Activated T-helper 2 cell treated with anti-CD3 and anti-CD28 coated beads, Interferon-gamma antibody, Interleukin-2, Interleukin-4, amounts not matched to agents 10 μg/mL and 5 μg/mL and 100 μg/mL, durations not matched to agents 14 hours and 24 hours and 36 hours (primary cell): ENCODE measurements at regions not wholly inside any gene's neighbourhood (a gene's known extent, or its start where the extent isn't known, plus 50 kb on each side); places are given as distances from the start of the nearest gene placed in this dataset.

Experiments used
- DNase-seq: peaks from one replicate; pipeline ENCODE4 v3.0.0; 2021; ENCODE audit warnings: low spot score
- H3K27ac Mint-ChIP-seq: one replicate; pipeline ENCODE4 v1.8.0; 2021; ENCODE audit warnings: mixed read lengths
- H3K27me3 Mint-ChIP-seq: one replicate; pipeline ENCODE4 v1.8.0; 2021; ENCODE audit warnings: low read depth, mixed read lengths
- H3K36me3 Mint-ChIP-seq: one replicate; pipeline ENCODE4 v1.8.0; 2021; ENCODE audit warnings: low read depth, mixed read lengths
- H3K4me1 Mint-ChIP-seq: one replicate; pipeline ENCODE4 v1.8.0; 2021; ENCODE audit warnings: low read depth, mixed read lengths
- H3K4me3 Mint-ChIP-seq: one replicate; pipeline ENCODE4 v1.8.0; 2021; ENCODE audit warnings: low read depth, mild to moderate bottlenecking, moderate library complexity, mixed read lengths
- H3K9me3 Mint-ChIP-seq: one replicate; pipeline ENCODE4 v1.8.0; 2021; ENCODE audit warnings: mixed read lengths
- intact Hi-C: fragments of 100-400 bp; cut with micrococcal nuclease; formaldehyde crosslinking; loops from one replicate; pipeline ENCODE4 v1.15.1; 2023

DNA sequence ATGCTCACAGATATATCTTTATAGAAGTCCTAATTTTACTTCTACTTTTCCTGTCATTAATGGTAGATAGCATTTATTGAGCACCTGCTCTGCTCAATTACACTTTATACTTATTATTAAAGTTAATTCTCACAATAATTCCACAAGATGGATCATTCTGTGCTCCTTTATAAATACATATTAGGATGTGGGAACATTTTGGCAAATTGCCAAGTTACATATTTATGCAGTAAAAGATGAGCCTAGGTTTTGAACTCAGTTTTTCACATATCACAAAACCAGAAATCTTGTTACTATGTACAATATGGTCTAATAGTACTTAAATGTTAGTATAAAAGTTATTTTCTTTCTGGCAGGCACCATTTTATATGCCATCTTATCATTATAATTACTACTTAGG lies 895.0 kb upstream of the B3GALT2 start:
- H3K27ac Mint-ChIP-seq = no peak overlapping the region
- H3K4me1 Mint-ChIP-seq = no peaks in the 10 kb centered on the region
- no peak for DNase-seq
- no peaks in the 10 kb centered on the region for H3K36me3 Mint-ChIP-seq
- H3K9me3 Mint-ChIP-seq = no peaks in the 10 kb centered on the region
- no peak overlapping the region for H3K4me3 Mint-ChIP-seq
- intact Hi-C loops = no loop called here
- no peaks in the 10 kb centered on the region for H3K27me3 Mint-ChIP-seq

DNA sequence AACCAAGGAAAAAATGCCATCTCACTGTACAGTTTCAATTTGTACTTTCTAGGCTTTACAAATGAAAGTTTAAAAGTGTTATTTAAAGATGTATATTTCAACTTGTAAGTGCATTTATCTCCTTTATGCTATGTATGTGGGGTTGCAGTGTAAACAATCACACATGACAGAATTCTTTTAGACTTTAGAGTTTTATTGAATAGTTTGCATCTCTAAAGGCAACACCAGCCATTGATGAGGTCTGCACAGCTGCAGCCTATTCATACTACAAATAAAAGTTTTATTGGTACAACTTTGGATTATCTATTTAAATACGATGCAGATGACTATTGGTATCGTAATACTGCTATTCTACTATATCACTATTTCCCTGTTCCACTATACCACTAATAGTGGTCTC lies 894.4 kb upstream of the B3GALT2 start:
- H3K4me1 Mint-ChIP-seq = no peaks in the 10 kb centered on the region
- DNase-seq = no peak
- no peaks in the 10 kb centered on the region for H3K9me3 Mint-ChIP-seq
- intact Hi-C loops = no loop called here
- H3K27ac Mint-ChIP-seq = no peak overlapping the region
- H3K4me3 Mint-ChIP-seq = no peak overlapping the region
- H3K27me3 Mint-ChIP-seq = no peaks in the 10 kb centered on the region
- no peaks in the 10 kb centered on the region for H3K36me3 Mint-ChIP-seq

GRCh38 chr1:194078765-194079164 lies 892.4 kb upstream of the B3GALT2 start:
- no peak for DNase-seq
- Mint-ChIP-seq H3K27me3 (no peaks in the 10 kb centered on the region), H3K9me3 (no peaks in the 10 kb centered on the region), H3K27ac (no peak overlapping the region), H3K36me3 (no peaks in the 10 kb centered on the region), H3K4me3 (no peak overlapping the region), H3K4me1 (no peaks in the 10 kb centered on the region)
- intact Hi-C loops = no loop called here

DNA sequence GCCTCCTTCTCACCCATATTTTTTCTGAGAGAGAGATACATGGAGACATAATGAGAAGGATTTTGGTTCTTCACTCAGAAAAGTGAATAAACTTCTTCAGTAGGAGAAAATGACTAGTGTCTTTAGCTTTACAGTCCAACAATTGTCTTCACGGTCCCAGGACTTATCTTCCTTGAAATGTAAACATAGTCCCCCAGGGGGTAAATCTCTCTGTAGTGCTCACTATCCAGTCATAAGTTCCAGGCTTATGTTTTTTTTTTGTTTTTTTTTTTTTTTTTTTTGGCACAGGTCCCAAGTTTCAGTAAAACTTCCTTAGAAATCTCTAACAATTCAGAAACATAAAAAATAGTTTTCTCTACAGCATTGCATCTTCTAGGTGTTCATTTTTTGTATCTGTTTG lies 890.2 kb upstream of the B3GALT2 start:
- Mint-ChIP-seq H3K36me3 (no peaks in the 10 kb centered on the region), H3K27ac (no peak overlapping the region), H3K4me3 (no peak overlapping the region), H3K9me3 (no peaks in the 10 kb centered on the region), H3K27me3 (no peaks in the 10 kb centered on the region), H3K4me1 (no peaks in the 10 kb centered on the region)
- DNase-seq = no peak
- intact Hi-C loops = no loop called here

DNA sequence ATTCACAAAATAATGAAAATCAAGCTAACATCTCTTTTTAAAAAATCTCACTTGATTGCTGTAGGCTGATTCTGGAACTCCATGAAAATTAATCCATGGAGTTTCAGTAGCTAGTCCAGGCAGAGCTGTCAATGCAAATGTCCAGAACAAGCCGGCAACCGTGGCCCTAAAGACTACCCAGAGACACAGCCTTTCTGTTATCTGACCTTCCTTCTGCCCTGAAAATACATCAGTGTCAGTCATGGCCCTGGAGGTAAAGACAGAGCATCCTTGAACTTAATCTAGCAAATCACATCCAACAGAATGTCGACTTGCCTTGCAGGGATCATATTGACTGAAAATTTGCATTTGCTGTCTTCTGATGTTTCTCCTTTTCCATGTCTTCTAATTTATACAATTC lies 887.4 kb upstream of the B3GALT2 start:
- no peak overlapping the region for H3K27ac Mint-ChIP-seq
- intact Hi-C loops = no loop called here
- H3K4me3 Mint-ChIP-seq = no peak overlapping the region
- no peaks in the 10 kb centered on the region for H3K4me1 Mint-ChIP-seq
- H3K36me3 Mint-ChIP-seq = no peaks in the 10 kb centered on the region
- peaks cover 3% of the 10 kb centered on the region for H3K9me3 Mint-ChIP-seq
- H3K27me3 Mint-ChIP-seq = no peaks in the 10 kb centered on the region
- DNase-seq = no peak

DNA sequence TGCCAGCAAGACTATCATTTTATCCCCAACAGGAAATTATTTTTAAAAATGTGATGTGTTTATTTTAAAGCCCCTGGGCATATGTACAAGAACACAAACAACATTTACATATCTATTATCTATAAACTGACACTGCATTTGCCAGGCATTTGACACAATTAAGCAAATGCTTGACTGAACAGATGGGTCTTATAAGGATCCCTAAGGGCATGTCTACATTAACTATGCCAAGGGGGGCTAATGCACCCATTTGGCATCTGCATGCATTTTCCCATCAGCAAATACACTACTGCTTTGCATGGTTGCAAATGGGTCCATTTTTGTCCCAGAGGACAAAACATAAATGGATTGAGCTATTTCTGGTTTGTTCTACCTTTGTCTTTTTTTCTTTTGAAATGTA lies 884.8 kb upstream of the B3GALT2 start:
- no peaks in the 10 kb centered on the region for H3K4me1 Mint-ChIP-seq
- no peak for DNase-seq
- no peak overlapping the region for H3K27ac Mint-ChIP-seq
- H3K36me3 Mint-ChIP-seq = no peaks in the 10 kb centered on the region
- intact Hi-C loops = no loop called here
- no peak overlapping the region for H3K4me3 Mint-ChIP-seq
- peaks cover 3% of the 10 kb centered on the region for H3K9me3 Mint-ChIP-seq
- H3K27me3 Mint-ChIP-seq = no peaks in the 10 kb centered on the region

GRCh38 chr1:194069831-194070218 lies 883.4 kb upstream of the B3GALT2 start:
- Mint-ChIP-seq H3K4me3 (no peak overlapping the region), H3K36me3 (no peaks in the 10 kb centered on the region), H3K27me3 (no peaks in the 10 kb centered on the region), H3K9me3 (peaks cover 3% of the 10 kb centered on the region), H3K27ac (no peak overlapping the region), H3K4me1 (no peaks in the 10 kb centered on the region)
- intact Hi-C loops = no loop called here
- DNase-seq = no peak

GRCh38 chr1:194069168-194069830 lies 882.9 kb upstream of the B3GALT2 start:
- Mint-ChIP-seq H3K4me3 (no peak overlapping the region), H3K4me1 (no peaks in the 10 kb centered on the region), H3K27ac (no peak overlapping the region), H3K9me3 (peaks cover 3% of the 10 kb centered on the region), H3K27me3 (no peaks in the 10 kb centered on the region), H3K36me3 (no peaks in the 10 kb centered on the region)
- DNase-seq = no peak
- intact Hi-C loops = no loop called here

DNA sequence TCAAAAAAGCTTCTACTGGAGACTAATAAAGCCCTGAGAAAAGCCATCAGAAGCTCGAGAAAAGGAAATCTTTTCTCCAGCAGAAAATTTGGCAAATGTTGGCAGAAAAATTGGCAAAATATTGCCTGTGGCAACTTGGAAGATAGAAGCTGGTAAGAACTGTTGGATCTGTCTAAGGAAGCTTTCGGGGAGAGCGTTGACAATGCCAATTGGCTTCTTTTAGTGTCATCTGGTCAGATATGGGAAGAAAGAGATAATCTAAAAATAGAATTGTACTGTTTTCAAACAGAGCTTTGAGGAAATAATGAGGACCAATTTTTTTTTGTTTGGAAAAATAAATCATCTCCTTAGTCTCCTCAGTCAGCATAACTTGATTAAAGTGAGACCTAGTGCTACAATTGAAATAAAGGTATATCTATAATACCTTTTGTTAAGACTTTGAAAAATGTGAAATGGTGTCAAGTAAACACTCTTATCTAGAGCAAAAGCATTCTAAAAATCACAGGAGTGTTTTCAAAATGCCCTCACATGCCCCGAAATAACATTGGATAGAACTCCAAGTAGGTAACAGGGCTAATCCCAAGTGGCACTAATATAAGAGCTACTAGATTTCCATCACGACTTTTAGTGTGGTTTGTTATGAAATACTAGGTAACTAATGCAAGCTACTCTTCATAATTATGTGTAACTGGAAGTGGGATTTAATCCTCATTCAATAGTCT lies 882.2 kb upstream of the B3GALT2 start:
- H3K27ac Mint-ChIP-seq = no peak overlapping the region
- no peaks in the 10 kb centered on the region for H3K27me3 Mint-ChIP-seq
- no peak overlapping the region for H3K4me3 Mint-ChIP-seq
- intact Hi-C loops = no loop called here
- no peaks in the 10 kb centered on the region for H3K36me3 Mint-ChIP-seq
- no peak for DNase-seq
- no peaks in the 10 kb centered on the region for H3K4me1 Mint-ChIP-seq
- H3K9me3 Mint-ChIP-seq = peaks cover 3% of the 10 kb centered on the region

- H3K4me1 Mint-ChIP-seq = no peaks in the 10 kb centered on the region
- no peaks in the 10 kb centered on the region for H3K27me3 Mint-ChIP-seq
- no peak for DNase-seq
- intact Hi-C loops = no loop called here
- H3K36me3 Mint-ChIP-seq = no peaks in the 10 kb centered on the region
- no peak overlapping the region for H3K27ac Mint-ChIP-seq
- H3K9me3 Mint-ChIP-seq = peaks cover 3% of the 10 kb centered on the region
- no peak overlapping the region for H3K4me3 Mint-ChIP-seq
Measured at GRCh38 chr1:194067772-194068171, 881.4 kb upstream of the B3GALT2 start.

DNA sequence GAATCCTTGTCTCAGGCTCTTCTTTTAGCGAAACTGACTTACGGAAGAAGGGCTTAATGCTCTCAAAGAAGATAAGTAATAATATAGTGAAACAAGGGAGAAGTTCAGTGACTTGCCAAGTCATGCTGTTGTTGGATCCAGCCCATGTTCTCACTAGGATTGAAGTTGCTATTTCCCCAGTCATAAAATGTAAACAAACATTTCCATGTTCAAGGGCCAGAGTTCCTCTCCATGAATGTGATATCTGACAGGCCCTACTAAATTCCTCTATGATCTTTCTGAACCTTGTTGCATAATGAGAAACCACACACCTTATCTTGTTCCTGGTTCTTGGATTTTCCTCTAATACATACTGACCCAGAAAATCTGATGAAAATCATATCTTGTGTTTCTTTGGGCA lies 876.5 kb upstream of the B3GALT2 start:
- no peak overlapping the region for H3K4me3 Mint-ChIP-seq
- no peak overlapping the region for H3K27ac Mint-ChIP-seq
- peaks cover 19% of the 10 kb centered on the region for H3K9me3 Mint-ChIP-seq
- no peak for DNase-seq
- H3K4me1 Mint-ChIP-seq = peaks cover 11% of the 10 kb centered on the region
- H3K27me3 Mint-ChIP-seq = no peaks in the 10 kb centered on the region
- peaks cover 12% of the 10 kb centered on the region for H3K36me3 Mint-ChIP-seq
- intact Hi-C loops = no loop called here

GRCh38 chr1:194062526-194062925 lies 876.1 kb upstream of the B3GALT2 start:
- no peak overlapping the region for H3K27ac Mint-ChIP-seq
- no peak overlapping the region for H3K4me3 Mint-ChIP-seq
- no peaks in the 10 kb centered on the region for H3K27me3 Mint-ChIP-seq
- H3K36me3 Mint-ChIP-seq = peaks cover 12% of the 10 kb centered on the region
- H3K9me3 Mint-ChIP-seq = peaks cover 19% of the 10 kb centered on the region
- H3K4me1 Mint-ChIP-seq = peaks cover 11% of the 10 kb centered on the region
- intact Hi-C loops = no loop called here
- DNase-seq = no peak

DNA sequence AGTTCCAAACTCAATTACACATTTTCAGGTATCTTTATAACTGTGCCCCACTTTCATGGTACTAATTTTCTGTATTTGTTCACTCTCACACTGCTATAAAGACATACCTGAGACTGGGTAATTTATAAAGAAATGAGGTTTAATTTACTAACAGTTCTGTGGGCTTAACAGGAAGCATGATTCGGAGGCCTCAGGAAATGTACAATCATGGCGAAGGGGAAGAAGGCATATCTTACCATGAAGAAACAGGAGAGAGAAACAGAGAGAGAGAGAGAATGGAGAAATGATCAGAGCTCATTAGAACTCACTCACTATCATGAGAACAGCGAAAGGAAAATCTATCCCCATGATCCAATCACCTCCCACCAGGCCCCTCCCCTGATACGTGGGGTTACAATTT lies 874.1 kb upstream of the B3GALT2 start:
- Mint-ChIP-seq H3K4me1 (peaks cover 24% of the 10 kb centered on the region), H3K9me3 (peaks cover 19% of the 10 kb centered on the region), H3K36me3 (peaks cover 12% of the 10 kb centered on the region), H3K27ac (peak overlapping the region; percentile 10), H3K27me3 (no peaks in the 10 kb centered on the region), H3K4me3 (no peak overlapping the region)
- DNase-seq = no peak
- intact Hi-C loops = no loop called here
